ENCODE measurements at regions not wholly inside any gene's neighbourhood (a gene's known extent, or its start where the extent isn't known, plus 50 kb on each side); places are given as distances from the start of the nearest gene placed in this dataset.

- WGBS, 4 donors: 90 to 100% (median 91%) methylated on average over 3 of the region's 3 CpGs
- no peak overlapping the region for H3K27ac ChIP-seq
- H3K36me3 ChIP-seq: no peaks in the 10 kb centered on the region
- H3K27me3 ChIP-seq: no peaks in the 10 kb centered on the region
- no peak overlapping the region for H3K4me3 ChIP-seq
- intact Hi-C loops (cut with DNase I): no loop called here
- ATAC-seq (no peak), DNase-seq (no peak)
- no peaks in the 10 kb centered on the region for H3K9me3 ChIP-seq
- TF ChIP-seq, protein P1, sequence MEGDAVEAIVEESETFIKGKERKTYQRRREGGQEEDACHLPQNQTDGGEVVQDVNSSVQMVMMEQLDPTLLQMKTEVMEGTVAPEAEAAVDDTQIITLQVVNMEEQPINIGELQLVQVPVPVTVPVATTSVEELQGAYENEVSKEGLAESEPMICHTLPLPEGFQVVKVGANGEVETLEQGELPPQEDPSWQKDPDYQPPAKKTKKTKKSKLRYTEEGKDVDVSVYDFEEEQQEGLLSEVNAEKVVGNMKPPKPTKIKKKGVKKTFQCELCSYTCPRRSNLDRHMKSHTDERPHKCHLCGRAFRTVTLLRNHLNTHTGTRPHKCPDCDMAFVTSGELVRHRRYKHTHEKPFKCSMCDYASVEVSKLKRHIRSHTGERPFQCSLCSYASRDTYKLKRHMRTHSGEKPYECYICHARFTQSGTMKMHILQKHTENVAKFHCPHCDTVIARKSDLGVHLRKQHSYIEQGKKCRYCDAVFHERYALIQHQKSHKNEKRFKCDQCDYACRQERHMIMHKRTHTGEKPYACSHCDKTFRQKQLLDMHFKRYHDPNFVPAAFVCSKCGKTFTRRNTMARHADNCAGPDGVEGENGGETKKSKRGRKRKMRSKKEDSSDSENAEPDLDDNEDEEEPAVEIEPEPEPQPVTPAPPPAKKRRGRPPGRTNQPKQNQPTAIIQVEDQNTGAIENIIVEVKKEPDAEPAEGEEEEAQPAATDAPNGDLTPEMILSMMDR (IDR thresholded peaks at IDR 0.05): no peak
- TF ChIP-seq POLR2A (IDR thresholded peaks at IDR 0.05): no peak
- no peaks in the 10 kb centered on the region for H3K4me1 ChIP-seq
Observed at GRCh38 chr6:91328241-91328640, 741.4 kb upstream of the MAP3K7 start.

DNA sequence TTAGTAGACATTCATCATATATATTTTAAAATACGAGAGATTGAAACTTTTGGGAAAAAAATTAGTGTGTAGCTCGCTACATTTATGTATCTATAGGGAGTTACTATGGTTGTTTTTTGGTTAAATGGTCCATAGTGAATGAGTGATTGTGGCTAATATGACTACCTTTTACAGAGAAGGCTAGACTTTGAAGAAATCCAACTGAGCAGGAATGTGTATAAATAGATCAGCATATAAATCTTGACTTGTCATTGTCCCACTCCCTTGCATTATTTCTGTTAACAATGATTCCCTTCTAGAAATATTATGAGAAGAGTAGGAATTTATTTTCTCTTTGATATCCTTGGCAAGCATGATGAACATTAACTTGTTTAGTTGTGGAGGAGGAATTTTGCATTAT lies 737.8 kb upstream of the MAP3K7 start:
- TF ChIP-seq, protein P1 (IDR thresholded peaks at IDR 0.05): no peak
- no peak for TF ChIP-seq POLR2A (IDR thresholded peaks at IDR 0.05)
- intact Hi-C loops (cut with DNase I): no loop called here

GRCh38 chr6:91317984-91318383 lies 731.1 kb upstream of the MAP3K7 start:
- DNase-seq: no peak
- H3K36me3 ChIP-seq: no peaks in the 10 kb centered on the region
- no peaks in the 10 kb centered on the region for H3K27me3 ChIP-seq
- H3K27ac ChIP-seq: no peak overlapping the region
- peaks cover 0 to 2% (median 0%) of the 10 kb centered on the region in 12 donors for H3K9me3 ChIP-seq
- no peak overlapping the region for H3K4me3 ChIP-seq
- TF ChIP-seq, protein P1 (IDR thresholded peaks at IDR 0.05): no peak
- TF ChIP-seq POLR2A (IDR thresholded peaks at IDR 0.05): no peak
- intact Hi-C loops (cut with DNase I): no loop called here
- no peak for ATAC-seq
- H3K4me1 ChIP-seq: no peaks in the 10 kb centered on the region

More for the DNA sequence above, 737.8 kb upstream of the MAP3K7 start:
- DNase-seq: no peak
- H3K27ac ChIP-seq: no peak overlapping the region
- H3K27me3 ChIP-seq: no peaks in the 10 kb centered on the region
- H3K9me3 ChIP-seq: no peaks in the 10 kb centered on the region
- no peaks in the 10 kb centered on the region for H3K4me1 ChIP-seq
- H3K4me3 ChIP-seq: no peak overlapping the region
- WGBS, 4 donors: 77 to 84% (median 83%) methylated on average over 2 of the region's 2 CpGs
- ATAC-seq: no peak
- H3K36me3 ChIP-seq: no peaks in the 10 kb centered on the region

DNA sequence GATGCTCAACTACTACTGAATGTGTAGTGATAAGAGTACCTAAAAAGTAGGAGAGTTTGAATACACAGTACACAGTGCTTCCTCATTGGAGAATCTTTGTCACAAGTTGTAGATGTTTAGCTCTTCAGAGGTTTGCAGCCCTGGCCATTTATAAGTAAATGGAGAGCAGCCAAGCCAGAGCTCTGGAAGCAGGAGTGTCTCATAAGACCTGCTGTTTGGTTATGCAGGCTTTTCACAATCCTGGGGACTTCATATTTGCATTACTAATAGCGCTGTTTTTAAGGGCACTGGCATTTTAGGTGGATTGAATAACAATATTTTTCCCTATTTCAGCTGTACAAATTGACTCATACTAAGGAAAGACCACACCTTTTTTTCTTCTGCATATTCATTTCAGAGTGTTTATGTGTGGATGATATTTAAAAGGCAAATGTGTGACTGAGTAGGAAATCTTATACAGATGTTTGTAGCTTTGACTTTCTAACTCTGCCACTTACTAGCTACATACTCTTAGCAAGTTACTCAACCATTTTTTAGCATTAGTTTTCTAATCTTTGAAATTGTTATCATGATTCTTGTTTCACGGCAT lies 730.5 kb upstream of the MAP3K7 start:
- whole genome bisulfite sequencing, 4 donors: 58 to 66% (median 63%) methylated on average over 2 of the region's 2 CpGs
- DNase-seq: no peak
- no peak for ATAC-seq
- Histone ChIP-seq H3K4me3 (no peak overlapping the region), H3K4me1 (no peaks in the 10 kb centered on the region), H3K27me3 (no peaks in the 10 kb centered on the region), H3K9me3 (peaks cover 0 to 2% (median 0%) of the 10 kb centered on the region in 12 donors), H3K27ac (no peak overlapping the region), H3K36me3 (no peaks in the 10 kb centered on the region)
- intact Hi-C loops (cut with DNase I): no loop called here
- TF ChIP-seq POLR2A (IDR thresholded peaks at IDR 0.05): no peak
- TF ChIP-seq, protein P1 (IDR thresholded peaks at IDR 0.05): no peak
